Lower lobe of right lung (tissue), 2 donors: ENCODE measurements at regions not wholly inside any gene's neighbourhood (a gene's known extent, or its start where the extent isn't known, plus 50 kb on each side); places are given as distances from the start of the nearest gene placed in this dataset.
"Not testable (repeated sequence)": the region's sequence is repeated elsewhere in the genome, so short reads cannot be mapped to it uniquely, and the experiment has no call there.

Experiments
- ATAC-seq, 2 donors: fragments of 200-7000 bp; cut with Tn5 transposase; one replicate each; pipeline ENCODE4 v1.9.1; 2020 to 2022; ENCODE audit warnings: mild to moderate bottlenecking in 2 of 2, moderate library complexity in 2 of 2
- DNase-seq: peaks from one replicate; pipeline ENCODE4 v3.0.0-alpha.2; 2020
- H3K27ac ChIP-seq: fragments of 200-600 bp; one replicate; pipeline ENCODE4 v1.8.0; 2022
- H3K27me3 ChIP-seq: fragments of 200-600 bp; one replicate; pipeline ENCODE4 v1.8.0; 2022; ENCODE audit warnings: low read depth
- H3K36me3 ChIP-seq: fragments of 200-600 bp; one replicate; pipeline ENCODE4 v1.8.0; 2022; ENCODE audit warnings: mild to moderate bottlenecking
- H3K4me1 ChIP-seq: fragments of 200-600 bp; one replicate; pipeline ENCODE4 v1.8.0; 2022
- H3K4me3 ChIP-seq: fragments of 200-600 bp; one replicate; pipeline ENCODE4 v1.8.0; 2022; ENCODE audit warnings: mild to moderate bottlenecking
- H3K9me3 ChIP-seq: fragments of 200-600 bp; one replicate; pipeline ENCODE4 v1.8.0; 2022
- CTCF ChIP-seq: fragments of 200-600 bp; IDR thresholded peaks from one replicate; pipeline ENCODE4 v1.8.0; 2022; ENCODE audit warnings: antibody characterized with exemption, mild to moderate bottlenecking
- intact Hi-C: fragments of 100-400 bp; cut with DNase I; formaldehyde crosslinking; loops from one replicate; pipeline ENCODE4 v1.11.0; 2022
- donor health status: DM: no; HTN: yes; CAD: no; lungs with severe emphysema.

GRCh38 chrX:113392355-113392754 lies 551.7 kb upstream of the AMOT start:
- Histone ChIP-seq H3K27ac (no peak overlapping the region), H3K4me3 (no peak overlapping the region), H3K9me3 (no peaks in the 10 kb centered on the region), H3K27me3 (no peaks in the 10 kb centered on the region), H3K4me1 (no peaks in the 10 kb centered on the region), H3K36me3 (no peaks in the 10 kb centered on the region)
- no peak for DNase-seq
- intact Hi-C loops: no loop called here
- no peak for TF ChIP-seq CTCF
- ATAC-seq: no peak

GRCh38 chrX:113391875-113392274 lies 551.2 kb upstream of the AMOT start:
- no peaks in the 10 kb centered on the region for H3K9me3 ChIP-seq
- no peak for DNase-seq
- TF ChIP-seq CTCF: no peak
- H3K27me3 ChIP-seq: no peaks in the 10 kb centered on the region
- H3K36me3 ChIP-seq: no peaks in the 10 kb centered on the region
- ATAC-seq: no peak
- intact Hi-C loops: no loop called here
- no peak overlapping the region for H3K4me3 ChIP-seq
- no peaks in the 10 kb centered on the region for H3K4me1 ChIP-seq
- no peak overlapping the region for H3K27ac ChIP-seq

GRCh38 chrX:113390531-113390930 lies 549.9 kb upstream of the AMOT start:
- Histone ChIP-seq H3K4me1 (no peaks in the 10 kb centered on the region), H3K27me3 (no peaks in the 10 kb centered on the region), H3K36me3 (no peaks in the 10 kb centered on the region), H3K27ac (no peak overlapping the region), H3K9me3 (no peaks in the 10 kb centered on the region), H3K4me3 (no peak overlapping the region)
- no peak for TF ChIP-seq CTCF
- intact Hi-C loops: no loop called here
- ATAC-seq: no peak
- no peak for DNase-seq

- Histone ChIP-seq H3K27me3 (no peaks in the 10 kb centered on the region), H3K9me3 (no peaks in the 10 kb centered on the region), H3K4me3 (no peak overlapping the region), H3K4me1 (no peaks in the 10 kb centered on the region), H3K27ac (no peak overlapping the region), H3K36me3 (no peaks in the 10 kb centered on the region)
- TF ChIP-seq CTCF: no peak
- no peak for ATAC-seq
- intact Hi-C loops: no loop called here
- no peak for DNase-seq
Observed at GRCh38 chrX:113389846-113390245, 549.2 kb upstream of the AMOT start.

- no peak for DNase-seq
- Histone ChIP-seq H3K4me1 (no peaks in the 10 kb centered on the region), H3K27me3 (no peaks in the 10 kb centered on the region), H3K9me3 (no peaks in the 10 kb centered on the region), H3K36me3 (no peaks in the 10 kb centered on the region), H3K27ac (no peak overlapping the region), H3K4me3 (no peak overlapping the region)
- no peak for ATAC-seq
- TF ChIP-seq CTCF: no peak
- intact Hi-C loops: no loop called here
Observed at GRCh38 chrX:113384628-113385027, 544.0 kb upstream of the AMOT start.

GRCh38 chrX:113373421-113373820 lies 532.8 kb upstream of the AMOT start:
- intact Hi-C loops, DNase-seq: not testable (repeated sequence)

More at GRCh38 chrX:113373421-113373820, 532.8 kb upstream of the AMOT start:
- H3K36me3 ChIP-seq, H3K27ac ChIP-seq, H3K27me3 ChIP-seq, ATAC-seq, H3K4me3 ChIP-seq, H3K4me1 ChIP-seq, H3K9me3 ChIP-seq: not testable (repeated sequence)
